ENCODE measurements at regions not wholly inside any gene's neighbourhood (a gene's known extent, or its start where the extent isn't known, plus 50 kb on each side); places are given as distances from the start of the nearest gene placed in this dataset.
"Not testable (repeated sequence)": the region's sequence is repeated elsewhere in the genome, so short reads cannot be mapped to it uniquely, and the experiment has no call there.

DNA sequence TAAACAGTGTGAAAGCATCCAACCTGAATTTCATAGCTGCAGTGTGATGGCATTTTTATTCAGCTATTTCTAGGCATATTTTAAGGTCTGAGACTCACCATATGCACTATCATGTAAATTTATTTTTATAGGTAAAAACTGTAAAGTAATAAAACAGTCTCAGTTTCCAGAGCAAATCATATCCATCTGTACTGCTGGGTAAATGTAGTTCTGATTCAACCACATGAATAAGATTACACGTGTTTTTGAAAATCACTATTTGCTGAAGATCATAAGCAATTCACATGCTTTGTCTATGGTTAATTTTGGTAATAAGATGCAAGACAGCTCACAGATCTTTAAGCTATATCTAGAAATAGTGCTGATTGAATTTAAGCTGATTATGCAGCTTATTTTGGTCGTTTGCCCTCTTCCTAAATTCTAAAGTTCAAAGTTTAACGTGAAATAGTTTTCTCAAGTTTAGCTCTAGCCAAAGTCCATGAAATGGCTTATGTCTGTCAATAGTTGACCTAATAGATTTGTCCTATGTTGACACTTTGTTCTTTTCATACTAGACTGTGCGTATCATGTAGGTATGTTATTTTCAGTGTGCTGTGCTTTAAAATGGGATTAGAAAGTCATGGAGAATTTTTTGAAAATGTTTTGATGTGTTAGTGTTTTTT, 489.0 kb downstream of the USP25 start:
- no peak for DNase-seq (ENCODE audit: low read depth)

DNA sequence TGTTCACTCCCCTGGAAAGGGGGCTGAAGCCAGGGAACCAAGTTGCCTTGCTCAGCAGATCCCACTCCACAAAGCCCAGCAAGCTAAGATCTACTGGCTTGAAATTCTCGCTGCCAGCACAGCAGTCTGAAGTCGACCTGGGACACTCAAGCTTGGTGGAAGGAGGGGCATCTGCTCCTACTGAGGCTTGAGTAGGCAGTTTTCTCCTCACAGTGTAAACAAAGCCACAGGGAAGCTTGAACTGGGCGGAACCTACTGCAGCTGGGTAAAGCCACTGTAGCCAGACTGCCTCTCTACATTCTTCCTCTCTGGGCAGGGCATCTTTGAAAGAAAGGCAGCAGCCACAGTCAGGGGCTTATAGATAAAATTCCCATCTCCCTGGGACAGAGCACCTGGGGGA, 495.0 kb downstream of the USP25 start:
- DNase-seq (ENCODE audit: low read depth) = not testable (repeated sequence)

DNA sequence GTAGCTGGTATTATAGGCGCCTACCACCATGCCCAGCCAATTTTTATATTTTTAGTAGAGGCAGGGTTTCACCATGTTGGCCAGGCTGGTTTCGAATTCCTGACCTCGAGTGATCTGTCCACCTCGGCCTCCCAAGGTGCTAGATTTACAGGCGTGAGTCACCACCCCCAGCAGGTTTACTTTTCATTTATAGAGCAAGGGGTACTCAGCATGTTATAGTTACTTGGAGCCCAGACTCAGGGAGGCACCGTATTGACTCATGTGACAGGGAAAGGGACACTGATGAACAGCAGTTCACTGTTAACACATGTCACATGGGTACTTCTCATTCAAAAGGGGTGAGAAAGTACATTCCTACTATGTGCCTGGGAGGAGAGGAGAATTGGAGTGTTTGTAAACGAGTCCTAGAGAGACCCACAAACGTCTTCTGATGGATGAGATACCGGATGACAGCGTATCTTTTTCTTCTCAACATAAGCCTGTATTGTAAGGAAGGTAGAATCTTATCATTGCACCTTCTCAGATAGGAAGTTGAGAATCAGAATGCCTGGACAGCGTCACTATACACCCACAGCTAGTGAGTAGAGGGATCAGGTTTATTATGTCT, 510.0 kb downstream of the USP25 start:
- DNase-seq (ENCODE audit: low read depth) = no peak

DNA sequence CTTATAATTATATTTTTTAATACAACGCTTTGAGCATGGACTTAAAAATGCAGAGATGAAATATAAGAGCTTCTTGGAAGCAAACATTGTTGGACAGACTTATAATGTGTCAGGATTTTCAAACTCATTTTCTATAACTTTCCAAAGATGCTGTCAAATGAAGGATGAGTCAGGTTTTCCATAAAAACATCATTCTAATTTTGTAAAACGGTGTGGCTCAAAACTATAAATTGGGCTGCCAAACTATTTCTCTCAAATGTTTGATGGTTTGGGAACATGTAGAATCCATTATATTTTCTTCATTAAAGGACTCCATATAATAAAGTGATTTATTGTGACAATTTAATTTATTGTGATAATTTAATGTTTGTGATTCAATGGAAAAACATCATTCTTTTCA, 511.2 kb downstream of the USP25 start:
- DNase-seq (ENCODE audit: low read depth) = no peak

DNA sequence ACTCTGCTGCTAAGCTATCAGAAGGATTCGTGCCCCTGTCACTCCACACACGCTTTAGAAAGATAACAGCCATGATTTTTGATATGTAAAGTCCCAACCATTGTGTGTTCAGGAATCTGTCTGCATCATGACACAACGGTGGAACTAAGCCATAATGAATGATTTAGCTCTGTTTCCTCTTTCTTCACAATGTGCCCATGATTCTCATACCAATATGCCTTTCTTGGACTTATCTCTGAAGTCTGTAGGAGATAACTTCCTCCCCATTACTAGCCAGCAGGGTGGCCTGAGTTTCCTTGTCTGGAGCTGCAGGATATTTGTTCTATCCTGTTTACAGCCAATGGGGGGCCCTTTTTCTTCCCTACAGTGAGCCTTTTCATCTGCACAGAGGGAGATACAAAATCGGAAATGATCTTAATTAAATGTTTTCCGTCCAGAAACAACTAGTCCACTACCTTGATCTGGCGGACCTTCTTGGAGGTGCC, 511.7 kb downstream of the USP25 start:
- no peak for DNase-seq (ENCODE audit: low read depth)

DNA sequence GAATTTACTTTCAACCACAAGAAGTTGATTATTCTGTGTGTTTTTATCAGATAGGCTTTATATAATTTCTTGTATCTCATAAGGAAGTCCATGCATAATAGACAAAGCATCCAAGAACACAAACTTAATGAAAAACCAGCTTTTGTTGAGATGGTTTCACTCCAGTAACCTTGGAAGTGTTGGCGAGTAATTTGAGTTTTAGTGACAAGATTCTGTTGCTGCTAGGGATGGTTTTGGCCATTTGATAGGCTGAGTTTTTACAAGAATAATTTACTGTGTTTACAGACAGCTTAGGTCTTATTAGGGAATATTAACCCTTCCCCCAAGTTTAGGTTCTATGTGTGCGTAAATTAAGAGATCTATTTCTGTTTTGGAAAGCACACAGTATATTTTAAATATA, 513.6 kb downstream of the USP25 start:
- no peak for DNase-seq (ENCODE audit: low read depth)

DNA sequence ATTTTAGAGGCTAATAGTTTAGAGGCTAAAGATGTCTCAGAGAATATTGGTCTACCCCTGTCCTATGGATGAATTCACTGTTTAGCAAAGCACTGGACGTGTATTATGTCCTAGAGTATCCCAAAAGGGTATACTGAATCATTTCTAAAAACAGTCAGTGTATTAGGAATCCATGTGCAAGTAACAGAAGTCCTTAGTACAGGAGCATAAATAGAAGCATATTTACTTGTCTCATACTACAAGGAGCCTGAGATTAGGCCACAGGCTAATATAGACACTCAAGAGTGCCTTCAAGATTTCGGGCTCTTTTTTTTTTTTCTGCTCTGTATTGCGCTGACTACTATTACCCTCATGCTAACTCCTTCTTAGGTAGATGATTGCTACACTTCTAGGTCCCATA, 518.9 kb downstream of the USP25 start:
- DNase-seq (ENCODE audit: low read depth) = no peak

DNA sequence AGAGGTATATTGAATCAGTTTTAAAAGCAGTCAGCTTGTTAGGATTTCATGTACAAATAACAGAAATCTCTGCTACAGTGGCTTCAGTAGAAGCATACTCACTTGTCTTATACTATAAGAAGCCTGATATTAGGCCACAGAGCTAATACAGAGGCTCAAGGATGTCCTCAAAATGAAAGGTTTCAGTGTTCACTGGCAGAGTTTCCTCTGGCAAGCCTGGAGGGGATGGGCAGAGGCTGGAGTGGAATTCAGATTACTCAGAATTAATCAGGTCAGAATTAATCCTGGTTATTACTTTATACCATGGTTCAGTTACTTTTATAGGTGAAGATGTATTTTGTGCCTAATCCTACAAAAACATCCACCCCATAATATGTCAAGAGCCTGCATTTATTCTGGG, 520.5 kb downstream of the USP25 start:
- DNase-seq (ENCODE audit: low read depth) = no peak

DNA sequence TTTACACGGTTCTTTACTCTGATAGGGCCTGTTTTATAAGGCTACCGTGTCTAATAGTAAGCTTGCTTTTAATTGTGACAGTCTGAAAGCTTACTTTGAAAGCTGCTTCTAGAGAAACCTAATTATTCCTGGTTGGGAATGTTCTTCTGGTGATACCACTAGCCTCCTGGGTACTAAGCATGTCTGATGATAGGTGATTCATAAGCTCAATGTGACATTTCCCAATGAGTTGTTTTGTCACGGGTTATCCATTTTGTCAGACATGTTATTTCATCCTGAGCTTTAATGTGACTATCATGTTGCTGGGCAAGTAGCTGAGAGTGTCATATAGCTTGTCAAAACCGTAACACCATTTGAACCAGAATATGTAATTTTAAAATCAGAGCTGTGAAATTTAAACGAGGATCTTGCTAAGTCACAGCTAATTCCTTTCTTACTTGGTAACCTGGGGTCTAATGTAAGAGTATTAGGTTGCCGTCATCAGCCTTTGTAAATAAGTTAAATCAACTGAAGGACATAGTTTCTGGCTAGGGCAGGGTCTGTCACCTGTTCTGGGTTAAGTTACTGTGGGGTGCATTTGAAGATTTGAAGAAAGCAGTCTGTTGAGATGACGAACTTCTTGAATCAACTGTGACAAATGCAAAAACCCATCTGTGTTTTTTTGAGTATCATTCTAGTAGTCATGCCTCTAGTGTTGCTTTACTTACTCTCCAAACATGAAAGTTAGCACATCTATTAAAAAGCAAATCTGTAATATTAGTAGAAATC, 529.2 kb downstream of the USP25 start:
- no peak for DNase-seq (ENCODE audit: low read depth)

DNA sequence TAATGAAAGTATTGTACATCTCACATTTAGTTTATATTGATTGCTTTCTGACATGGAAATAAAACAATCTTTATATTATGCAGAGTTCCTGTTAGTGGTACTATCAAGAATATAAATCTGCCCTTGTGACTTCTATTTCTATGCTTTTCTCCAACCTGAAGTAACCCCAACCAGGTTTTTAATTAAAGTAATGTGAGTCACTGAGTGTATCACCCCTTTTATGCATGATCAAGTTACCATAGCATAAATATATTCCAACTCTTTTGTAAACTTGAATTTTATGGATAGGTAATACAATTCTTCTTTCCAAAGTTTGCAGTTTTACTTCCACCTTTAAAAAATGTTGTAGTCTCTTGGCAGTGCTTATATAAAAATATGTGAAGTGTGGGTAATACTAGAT, 532.3 kb downstream of the USP25 start:
- DNase-seq (ENCODE audit: low read depth) = no peak

DNA sequence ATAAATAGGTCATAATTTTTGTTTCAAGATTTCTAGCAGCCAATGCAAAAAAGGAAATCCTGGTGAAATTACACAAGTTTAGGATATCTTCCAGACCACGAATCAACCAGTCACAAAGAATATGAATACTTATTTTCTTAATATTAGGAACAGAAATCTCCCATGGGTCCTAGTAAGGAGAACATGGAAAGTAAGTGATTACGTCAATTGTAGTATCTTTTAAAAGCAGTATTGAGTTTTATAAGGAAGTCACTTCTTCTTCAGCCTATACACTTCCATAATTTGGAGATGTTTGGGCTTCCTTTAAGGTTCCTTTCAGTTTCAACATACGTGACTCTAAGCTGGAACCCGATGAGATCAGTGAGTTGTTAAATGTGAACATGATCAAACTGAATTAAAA, 534.5 kb downstream of the USP25 start:
- DNase-seq (ENCODE audit: low read depth) = no peak

DNA sequence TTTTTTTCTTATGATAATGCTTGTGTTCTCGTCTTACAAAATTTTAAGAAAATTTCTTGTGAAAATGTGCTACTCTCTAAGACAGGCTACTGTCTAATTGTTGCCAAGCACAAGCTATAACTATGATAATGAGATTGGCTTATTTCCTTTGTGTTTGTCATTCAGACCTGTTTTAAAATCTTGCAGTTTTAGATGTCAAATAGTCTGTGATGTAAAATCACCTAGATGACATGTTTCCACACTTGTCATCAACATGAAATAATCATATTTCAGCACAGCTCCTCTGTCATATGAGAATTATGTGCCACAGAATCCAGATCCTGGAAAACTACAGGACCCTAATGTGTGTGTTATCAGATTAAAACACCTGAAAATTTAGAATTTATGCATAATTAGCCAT, 539.7 kb downstream of the USP25 start:
- DNase-seq (ENCODE audit: low read depth) = no peak

DNA sequence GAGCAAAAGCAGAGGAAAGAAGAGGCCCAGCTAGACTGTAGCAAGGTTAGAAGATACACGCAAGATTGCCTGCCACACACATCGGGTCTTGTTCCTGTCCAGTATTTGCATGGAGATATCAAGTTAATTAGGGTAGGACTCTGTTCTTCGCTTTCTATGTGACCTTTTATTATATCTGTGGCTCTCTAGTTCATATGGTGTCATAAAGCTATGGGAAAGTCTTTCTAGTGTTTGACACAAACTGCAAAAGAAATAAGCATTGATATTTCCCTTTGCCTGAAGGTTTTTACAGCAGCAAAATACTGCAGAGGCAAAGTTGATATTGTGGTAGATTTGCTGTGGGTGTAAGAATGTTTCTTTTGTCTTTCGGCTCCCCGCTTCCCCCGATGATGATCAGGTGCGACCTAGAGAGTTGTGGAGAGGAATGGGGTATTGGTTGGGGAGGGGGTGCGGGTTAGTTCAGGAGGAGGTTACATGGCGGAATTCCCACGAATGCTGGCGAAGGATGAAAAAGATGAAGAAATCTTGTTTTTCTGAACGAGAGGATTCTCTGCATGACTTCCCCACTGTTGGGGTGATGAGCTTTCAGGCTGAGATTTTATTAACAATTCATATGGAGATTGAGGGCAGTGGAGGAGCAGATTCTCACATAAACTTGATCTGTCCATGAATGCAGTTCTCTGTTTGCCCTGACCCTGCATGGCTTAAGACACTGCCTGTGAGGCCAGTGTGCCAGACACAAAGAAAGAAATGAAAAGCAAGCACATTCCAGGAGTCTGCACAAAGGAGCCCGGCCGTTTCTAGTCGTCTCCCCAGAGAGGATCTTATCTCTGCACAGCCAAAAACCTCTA, 550.2 kb downstream of the USP25 start:
- DNase-seq (ENCODE audit: low read depth) = no peak

DNA sequence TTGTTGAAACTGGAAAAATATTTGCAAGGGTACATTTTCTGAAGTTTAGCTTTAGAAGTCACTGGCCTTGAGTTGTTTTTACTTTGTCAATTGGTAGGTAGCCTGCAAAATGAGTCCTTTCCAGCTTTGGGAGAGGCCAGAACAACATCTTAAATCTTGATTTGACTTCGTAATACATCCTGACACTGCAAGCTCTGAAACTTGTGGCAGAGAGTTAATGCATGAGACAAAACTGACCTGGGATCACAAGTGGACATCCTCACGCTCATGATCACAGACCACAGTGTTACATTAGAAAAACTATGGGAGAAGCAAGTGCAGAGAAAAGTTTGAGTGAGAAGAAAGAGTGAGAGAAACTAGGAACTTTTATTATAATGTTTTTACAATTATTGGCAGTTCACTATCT, 550.9 kb downstream of the USP25 start:
- no peak for DNase-seq (ENCODE audit: low read depth)

DNA sequence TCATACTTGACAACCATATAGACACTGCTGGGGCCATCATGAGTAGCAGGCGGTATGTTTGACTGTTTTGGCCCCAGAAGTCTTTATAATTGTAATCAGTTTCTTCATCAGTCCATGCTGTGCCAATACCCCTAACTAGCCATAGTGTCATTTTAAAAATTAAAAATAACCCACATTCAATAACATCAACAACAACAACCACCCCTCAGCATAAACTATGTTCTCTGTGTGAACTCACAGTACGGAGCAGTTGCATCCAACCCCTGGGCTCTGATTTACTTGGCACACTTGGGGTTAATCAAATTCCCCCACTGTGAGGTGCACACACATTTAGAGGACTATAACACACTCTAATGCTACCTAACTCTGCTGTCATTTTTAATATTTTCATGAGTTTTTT, 553.7 kb downstream of the USP25 start:
- DNase-seq (ENCODE audit: low read depth) = no peak

DNA sequence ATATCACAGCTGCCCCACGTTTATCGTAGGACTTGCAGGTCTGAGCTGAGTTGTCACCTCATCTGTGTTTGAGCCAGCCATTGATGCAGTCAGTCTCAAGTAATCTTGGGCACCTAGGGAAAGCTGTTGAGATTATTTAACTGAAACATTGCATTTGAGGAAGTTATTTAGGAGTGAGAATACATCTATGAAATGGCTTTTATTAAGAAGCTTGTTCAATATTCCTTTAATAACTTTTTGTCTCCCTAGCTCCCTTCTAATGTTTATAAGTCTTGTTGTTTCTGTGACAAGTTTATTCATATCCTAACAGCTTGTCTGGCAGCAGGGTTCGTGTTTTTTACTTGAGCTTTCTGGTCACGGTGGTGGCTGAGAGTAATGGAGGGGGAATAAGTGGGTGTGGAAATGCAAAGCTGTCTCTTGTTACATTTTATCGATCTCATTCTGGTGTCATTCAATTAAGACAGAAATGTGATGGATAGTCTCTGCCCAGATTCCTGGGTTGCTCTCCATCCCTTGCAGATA, 555.9 kb downstream of the USP25 start:
- no peak for DNase-seq (ENCODE audit: low read depth)

DNA sequence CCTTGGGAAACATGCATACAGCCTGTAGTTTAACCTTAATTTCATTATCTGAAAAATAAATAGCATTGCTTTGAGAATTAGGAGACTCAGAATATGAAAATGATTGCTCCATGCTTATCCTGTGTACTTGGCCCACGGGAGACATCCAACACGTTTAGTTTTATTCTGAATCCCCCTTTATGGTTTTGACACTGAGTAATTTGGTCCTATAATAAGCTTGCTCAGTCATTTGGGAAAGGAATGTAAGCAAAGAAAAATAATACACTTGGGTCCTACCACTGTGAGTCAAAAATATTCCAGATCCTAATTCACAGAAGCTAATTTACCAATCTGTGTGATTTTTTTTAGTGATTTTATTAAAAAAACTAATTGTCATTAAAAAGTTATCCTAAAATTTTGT, 557.3 kb downstream of the USP25 start:
- DNase-seq (ENCODE audit: low read depth) = no peak

DNA sequence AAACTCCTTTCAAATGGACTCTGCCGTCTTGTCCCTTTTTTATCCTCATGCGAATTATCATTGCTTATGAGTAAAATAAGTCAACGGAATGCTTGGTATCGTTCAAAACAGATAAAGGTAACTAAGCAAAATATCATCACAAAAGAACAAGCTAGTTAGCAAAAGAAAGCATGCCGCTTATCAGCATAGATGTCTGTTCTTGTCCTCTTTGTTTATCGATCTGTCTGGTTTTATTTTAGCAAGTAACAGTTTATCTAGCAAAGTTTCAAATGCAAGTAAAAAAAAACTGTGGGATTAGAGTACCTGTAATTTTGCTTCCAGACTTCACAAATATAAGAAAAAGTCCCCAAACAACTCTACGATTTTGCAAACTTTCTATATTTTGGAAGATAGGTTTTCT, 561.5 kb downstream of the USP25 start:
- DNase-seq (ENCODE audit: low read depth) = no peak

DNA sequence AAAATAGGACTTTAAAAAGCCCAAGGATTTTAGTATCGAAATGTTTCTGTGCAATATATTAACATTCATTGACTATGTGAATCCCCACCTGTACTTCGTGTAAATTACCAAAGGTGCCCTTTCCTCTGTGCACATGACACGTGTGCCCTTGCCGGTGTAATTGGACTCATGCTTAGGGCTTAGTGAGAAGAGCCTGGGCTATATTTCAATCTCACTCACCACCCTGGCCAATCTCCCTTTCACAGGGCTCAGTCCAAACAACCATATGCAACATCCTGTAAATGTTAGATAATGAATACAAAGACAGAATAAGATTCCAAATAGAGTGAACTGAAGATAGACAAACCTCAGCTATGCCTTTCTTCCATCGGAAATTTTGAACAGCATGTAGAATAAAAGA, 564.3 kb downstream of the USP25 start:
- no peak for DNase-seq (ENCODE audit: low read depth)

DNA sequence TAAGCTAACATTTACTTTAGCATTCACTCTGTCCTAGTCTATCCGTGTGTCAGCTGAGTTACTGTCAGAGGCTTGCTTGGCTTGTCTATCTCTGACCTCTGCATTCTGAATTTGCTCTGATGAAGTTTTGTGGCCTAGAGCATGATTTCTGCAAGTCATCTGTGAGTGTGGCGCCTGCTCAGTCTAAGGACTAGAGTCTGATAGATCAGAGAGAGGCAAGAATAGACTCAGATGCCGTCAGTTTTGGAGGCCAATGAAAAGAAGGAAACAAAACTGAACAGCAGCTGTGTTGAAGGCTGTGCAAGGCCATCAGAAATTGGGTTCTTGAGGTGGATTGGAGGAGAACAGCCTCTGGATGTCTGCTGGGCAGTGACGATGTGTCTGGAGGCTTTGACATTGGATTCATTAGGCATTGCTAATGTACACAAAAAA, 573.1 kb downstream of the USP25 start:
- DNase-seq (ENCODE audit: low read depth) = no peak

DNA sequence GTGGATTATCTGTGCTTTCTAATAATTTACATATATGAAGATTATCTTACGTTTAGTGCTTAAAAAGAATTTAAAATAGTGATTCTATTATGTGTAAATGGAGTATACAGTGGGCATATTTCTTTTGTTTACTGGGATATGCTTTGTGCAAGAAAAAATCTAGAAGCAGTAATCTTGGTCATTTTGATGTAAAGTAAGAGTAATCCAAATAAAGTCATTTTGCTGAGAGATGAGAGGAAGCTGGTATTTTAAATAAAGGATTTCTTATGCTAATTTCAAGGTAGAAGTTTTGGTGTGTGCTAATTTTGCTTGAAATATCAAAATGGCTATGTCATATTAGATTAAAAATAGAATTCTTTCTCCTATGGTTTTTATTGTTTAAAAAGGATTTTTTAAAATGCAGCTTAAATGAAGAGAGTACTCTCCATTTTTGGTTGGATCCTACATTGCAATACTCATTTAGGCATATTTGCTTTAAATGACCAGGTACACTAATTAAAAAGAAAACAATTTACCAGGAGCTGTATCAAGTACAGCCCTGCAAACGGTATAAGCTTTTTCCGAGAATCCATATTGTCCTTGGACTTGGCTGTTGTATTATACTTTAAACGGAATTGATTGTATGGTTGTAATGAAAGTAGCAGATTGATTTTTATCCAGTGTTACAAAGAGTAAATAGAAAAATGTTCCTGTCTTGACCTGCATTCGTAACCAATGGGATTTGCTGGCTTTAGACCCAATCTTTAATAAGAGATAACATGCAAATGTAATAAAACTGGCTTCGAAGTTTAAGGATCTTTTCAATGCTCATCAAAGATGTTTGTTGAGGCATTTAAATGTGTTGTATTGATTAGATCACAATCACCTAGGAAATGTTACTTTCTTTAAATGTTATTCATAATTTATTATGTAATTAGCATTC, 574.7 kb downstream of the USP25 start:
- no peak for DNase-seq (ENCODE audit: low read depth)
